ENCODE measurements at regions not wholly inside any gene's neighbourhood (a gene's known extent, or its start where the extent isn't known, plus 50 kb on each side); places are given as distances from the start of the nearest gene placed in this dataset.
A peak's percentile ranks its signal among the peaks of the same experiment; 100 is the strongest.

DNA sequence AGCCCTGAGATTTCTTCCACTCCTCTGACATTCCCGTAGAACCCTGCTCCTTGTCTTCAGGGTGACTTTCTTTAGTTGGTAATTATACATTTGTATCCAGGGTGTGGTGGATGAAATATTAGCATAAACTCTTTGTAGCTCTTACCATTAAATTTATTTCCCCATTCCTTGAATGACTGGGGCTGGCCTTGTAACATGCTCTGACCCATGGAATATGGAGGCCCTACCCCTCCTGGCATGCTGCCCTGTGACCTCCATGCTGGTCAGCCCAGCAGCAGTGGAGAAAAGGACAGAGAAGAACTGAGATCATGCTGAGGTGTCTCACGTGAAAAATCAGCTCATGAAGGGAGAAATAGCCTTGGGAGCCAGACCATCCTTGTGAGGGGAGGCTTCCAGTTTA lies 96.1 kb upstream of the PROK2 start:
- DNase-seq = no peak
- H3K27ac Mint-ChIP-seq = no peak overlapping the region
- TF ChIP-seq, protein P1, sequence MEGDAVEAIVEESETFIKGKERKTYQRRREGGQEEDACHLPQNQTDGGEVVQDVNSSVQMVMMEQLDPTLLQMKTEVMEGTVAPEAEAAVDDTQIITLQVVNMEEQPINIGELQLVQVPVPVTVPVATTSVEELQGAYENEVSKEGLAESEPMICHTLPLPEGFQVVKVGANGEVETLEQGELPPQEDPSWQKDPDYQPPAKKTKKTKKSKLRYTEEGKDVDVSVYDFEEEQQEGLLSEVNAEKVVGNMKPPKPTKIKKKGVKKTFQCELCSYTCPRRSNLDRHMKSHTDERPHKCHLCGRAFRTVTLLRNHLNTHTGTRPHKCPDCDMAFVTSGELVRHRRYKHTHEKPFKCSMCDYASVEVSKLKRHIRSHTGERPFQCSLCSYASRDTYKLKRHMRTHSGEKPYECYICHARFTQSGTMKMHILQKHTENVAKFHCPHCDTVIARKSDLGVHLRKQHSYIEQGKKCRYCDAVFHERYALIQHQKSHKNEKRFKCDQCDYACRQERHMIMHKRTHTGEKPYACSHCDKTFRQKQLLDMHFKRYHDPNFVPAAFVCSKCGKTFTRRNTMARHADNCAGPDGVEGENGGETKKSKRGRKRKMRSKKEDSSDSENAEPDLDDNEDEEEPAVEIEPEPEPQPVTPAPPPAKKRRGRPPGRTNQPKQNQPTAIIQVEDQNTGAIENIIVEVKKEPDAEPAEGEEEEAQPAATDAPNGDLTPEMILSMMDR (IDR thresholded peaks at IDR 0.05) = no peak

DNA sequence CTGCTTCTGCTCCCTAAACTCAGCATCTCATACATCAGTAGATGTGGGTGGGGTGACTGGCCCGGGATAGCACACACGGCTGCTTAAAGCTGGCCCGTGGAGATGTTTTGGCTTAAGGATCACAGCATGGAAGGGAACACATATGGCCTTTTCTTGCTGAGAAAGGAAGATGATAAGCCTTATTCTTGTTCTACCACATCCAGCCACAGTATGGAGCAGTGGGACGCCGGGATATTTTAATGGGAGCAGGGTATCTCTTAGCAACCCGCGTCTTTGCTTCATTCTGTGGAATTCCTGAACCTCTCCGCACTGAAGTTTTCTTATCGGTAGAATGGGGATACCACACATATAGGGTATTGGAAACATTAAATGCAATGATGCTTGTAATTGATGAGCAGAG lies 94.1 kb upstream of the PROK2 start:
- H3K36me3 Mint-ChIP-seq (ENCODE audit: low read depth) = no peaks in the 10 kb centered on the region
- H3K27me3 Mint-ChIP-seq (ENCODE audit: low read depth, poor library complexity) = peaks cover 24% of the 10 kb centered on the region
- H3K9me3 Mint-ChIP-seq = no peaks in the 10 kb centered on the region
- peaks cover 50% of the 10 kb centered on the region for H3K4me1 Mint-ChIP-seq
- no peak for DNase-seq
- no peak overlapping the region for H3K4me3 Mint-ChIP-seq
- TF ChIP-seq, protein P1 (IDR thresholded peaks at IDR 0.05) = no peak
- no peak overlapping the region for H3K27ac Mint-ChIP-seq

More for the DNA sequence above, 96.1 kb upstream of the PROK2 start:
- H3K4me1 Mint-ChIP-seq = peaks cover 38% of the 10 kb centered on the region
- H3K4me3 Mint-ChIP-seq = no peak overlapping the region
- H3K36me3 Mint-ChIP-seq (ENCODE audit: low read depth) = no peaks in the 10 kb centered on the region
- H3K9me3 Mint-ChIP-seq = no peaks in the 10 kb centered on the region
- H3K27me3 Mint-ChIP-seq (ENCODE audit: low read depth, poor library complexity) = peaks cover 22% of the 10 kb centered on the region

DNA sequence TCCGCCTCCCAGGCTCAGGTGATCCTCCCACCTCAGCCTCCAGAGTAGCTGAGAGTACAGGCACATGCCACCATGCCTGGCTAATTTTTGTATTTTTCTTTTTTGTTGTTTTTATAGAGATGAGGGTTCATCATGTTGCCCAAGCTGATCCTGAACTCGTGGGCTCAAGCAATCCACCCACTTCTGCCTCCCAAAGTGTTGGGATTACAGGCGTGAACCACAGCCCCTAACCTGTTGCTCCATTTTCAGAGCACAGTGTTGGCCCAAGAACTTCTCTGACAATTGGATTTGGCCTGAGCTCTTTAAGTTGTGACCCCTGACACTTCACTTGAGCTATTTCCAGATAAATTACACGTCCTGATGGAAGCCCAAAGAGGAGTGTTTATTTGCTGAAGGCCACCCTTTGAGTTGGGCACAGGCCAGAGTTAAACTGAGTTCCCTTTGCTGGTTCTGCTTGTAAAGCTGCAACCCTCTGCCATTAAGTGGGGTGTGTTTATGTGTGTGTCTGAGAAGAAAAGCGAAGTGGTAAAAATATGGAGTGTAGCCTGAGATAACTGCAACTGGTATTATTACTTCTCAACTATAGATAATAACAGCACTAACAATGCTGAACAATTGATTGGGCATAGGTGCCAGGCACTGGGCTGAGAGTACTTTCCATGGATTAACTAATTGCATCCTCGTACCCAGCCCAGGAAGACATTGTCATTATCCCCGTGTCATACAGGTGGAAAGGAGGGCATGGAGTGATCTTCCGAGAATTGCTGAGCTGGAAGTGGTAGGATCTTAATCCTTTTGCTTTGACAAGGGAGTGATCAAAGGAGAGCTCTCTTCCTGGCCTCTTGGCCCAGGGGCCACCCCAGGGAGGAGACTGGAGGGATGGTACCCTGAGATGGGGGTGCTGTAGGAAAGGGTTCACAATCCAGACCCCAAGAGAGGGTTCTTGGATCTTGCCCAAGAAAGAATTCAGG lies 91.5 kb upstream of the PROK2 start:
- H3K27ac Mint-ChIP-seq = peak overlapping the region; percentile 16
- peaks cover 57% of the 10 kb centered on the region for H3K4me1 Mint-ChIP-seq
- no peaks in the 10 kb centered on the region for H3K36me3 Mint-ChIP-seq (ENCODE audit: low read depth)

DNA sequence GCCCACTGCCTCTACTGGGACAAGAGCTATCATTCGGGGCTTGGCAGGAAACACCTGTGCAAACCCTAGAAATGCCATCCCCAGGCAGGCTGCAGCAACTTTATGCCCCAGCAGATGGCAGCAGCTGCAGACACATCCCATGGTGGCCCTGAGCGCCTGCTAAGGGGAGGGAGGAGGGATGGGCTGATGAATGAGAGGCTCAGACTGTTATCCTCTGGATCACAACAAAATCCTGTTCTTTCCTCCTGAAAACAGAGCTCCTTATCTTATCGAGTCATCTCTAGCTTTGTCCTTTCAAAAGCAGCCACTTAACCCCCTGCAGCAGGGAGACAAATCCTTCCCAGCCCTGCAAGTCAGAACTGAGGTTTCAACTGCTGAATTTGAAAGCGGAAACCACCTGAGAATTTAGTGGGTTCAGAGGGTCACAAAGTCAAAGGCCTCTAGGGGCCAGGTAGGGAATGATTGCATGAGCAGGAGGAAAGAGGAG lies 90.6 kb upstream of the PROK2 start:
- Mint-ChIP-seq H3K4me1 (peaks cover 49% of the 10 kb centered on the region), H3K4me3 (no peak overlapping the region), H3K9me3 (peaks cover 9% of the 10 kb centered on the region), H3K27ac (no peak overlapping the region), H3K36me3 (ENCODE audit: low read depth) (no peaks in the 10 kb centered on the region), H3K27me3 (ENCODE audit: low read depth, poor library complexity) (peaks cover 16% of the 10 kb centered on the region)
- TF ChIP-seq, protein P1 (IDR thresholded peaks at IDR 0.05) = peak; percentile 94
- DNase-seq = peak; percentile 84

More for the DNA sequence above, 91.5 kb upstream of the PROK2 start:
- peaks cover 21% of the 10 kb centered on the region for H3K27me3 Mint-ChIP-seq (ENCODE audit: low read depth, poor library complexity)
- H3K9me3 Mint-ChIP-seq = no peaks in the 10 kb centered on the region
- no peak overlapping the region for H3K4me3 Mint-ChIP-seq
- no peak for DNase-seq
- TF ChIP-seq, protein P1 (IDR thresholded peaks at IDR 0.05) = no peak

DNA sequence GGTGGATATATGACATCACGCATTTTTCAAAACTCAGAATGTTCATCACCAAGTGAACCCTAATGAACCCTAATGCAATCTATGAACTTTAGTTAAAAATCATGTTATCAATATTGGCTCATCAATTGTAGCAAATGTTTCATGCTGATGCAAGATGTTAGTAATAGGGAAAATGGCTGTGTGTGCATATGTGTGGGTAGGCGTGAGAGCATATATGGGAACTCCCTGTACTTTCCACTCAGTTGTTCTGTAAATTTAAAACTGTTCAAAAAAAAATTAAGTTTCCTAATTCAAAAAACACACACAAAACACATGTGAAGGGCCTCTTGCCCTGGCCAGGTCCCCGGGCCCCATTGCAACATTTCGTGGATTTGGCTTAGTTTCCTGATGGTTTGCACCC lies 89.7 kb upstream of the PROK2 start:
- H3K4me1 Mint-ChIP-seq = peaks cover 49% of the 10 kb centered on the region
- H3K4me3 Mint-ChIP-seq = no peak overlapping the region
- no peak overlapping the region for H3K27ac Mint-ChIP-seq
- H3K9me3 Mint-ChIP-seq = peaks cover 18% of the 10 kb centered on the region
- peaks cover 7% of the 10 kb centered on the region for H3K36me3 Mint-ChIP-seq (ENCODE audit: low read depth)
- TF ChIP-seq, protein P1 (IDR thresholded peaks at IDR 0.05) = no peak
- H3K27me3 Mint-ChIP-seq (ENCODE audit: low read depth, poor library complexity) = peaks cover 16% of the 10 kb centered on the region
- DNase-seq = no peak
